ENCODE measurements at regions not wholly inside any gene's neighbourhood (a gene's known extent, or its start where the extent isn't known, plus 50 kb on each side); places are given as distances from the start of the nearest gene placed in this dataset.

DNA sequence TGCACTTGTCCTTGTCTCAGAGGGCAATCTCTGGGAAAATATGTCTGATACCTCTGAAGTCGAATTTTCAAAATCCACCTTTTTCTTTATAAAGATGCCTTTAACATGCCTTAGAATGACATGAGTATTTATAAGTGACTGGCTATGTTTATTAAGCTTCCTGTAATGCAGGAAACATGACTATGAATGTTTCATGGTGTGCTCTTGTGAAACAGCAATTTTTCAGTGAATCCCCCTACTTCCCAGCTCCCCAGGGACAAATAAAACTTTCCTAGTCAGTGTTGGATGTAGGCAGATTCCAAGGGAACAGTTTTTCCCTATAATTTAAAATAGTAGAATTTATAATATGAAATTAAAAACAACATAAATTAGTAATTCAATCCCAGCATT lies 437.0 kb downstream of the LMO4 start:
- TF ChIP-seq, protein P1, sequence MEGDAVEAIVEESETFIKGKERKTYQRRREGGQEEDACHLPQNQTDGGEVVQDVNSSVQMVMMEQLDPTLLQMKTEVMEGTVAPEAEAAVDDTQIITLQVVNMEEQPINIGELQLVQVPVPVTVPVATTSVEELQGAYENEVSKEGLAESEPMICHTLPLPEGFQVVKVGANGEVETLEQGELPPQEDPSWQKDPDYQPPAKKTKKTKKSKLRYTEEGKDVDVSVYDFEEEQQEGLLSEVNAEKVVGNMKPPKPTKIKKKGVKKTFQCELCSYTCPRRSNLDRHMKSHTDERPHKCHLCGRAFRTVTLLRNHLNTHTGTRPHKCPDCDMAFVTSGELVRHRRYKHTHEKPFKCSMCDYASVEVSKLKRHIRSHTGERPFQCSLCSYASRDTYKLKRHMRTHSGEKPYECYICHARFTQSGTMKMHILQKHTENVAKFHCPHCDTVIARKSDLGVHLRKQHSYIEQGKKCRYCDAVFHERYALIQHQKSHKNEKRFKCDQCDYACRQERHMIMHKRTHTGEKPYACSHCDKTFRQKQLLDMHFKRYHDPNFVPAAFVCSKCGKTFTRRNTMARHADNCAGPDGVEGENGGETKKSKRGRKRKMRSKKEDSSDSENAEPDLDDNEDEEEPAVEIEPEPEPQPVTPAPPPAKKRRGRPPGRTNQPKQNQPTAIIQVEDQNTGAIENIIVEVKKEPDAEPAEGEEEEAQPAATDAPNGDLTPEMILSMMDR (IDR thresholded peaks at IDR 0.05; ENCODE audit: low read length): no peak
- no peak for TF ChIP-seq EZH2 (optimal IDR thresholded peaks at IDR 0.05; ENCODE audit: low read depth, low read length)
- no peak for TF ChIP-seq EZH2phosphoT487 (IDR thresholded peaks at IDR 0.05; ENCODE audit: low read length)
